GM12878 (cell line): ENCODE measurements at regions not wholly inside any gene's neighbourhood (a gene's known extent, or its start where the extent isn't known, plus 50 kb on each side); places are given as distances from the start of the nearest gene placed in this dataset.

Experiments used
- ATAC-seq: fragments of 200-7000 bp; cut with Tn5 transposase; 3 replicates; pipeline ENCODE4 v1.9.1; 2020; ENCODE audit warnings: mild to moderate bottlenecking, moderate library complexity
- BruUV-seq: library from RNA; stranded (reverse); fragments of 400-500 nt; replicated peaks from 2 replicates; lab custom pipeline; 2021; lab: Mats Ljungman, UMichigan
- CTCF ChIA-PET: fragments of 300-600 bp; sonication (Branson Sonifier 250); formaldehyde crosslinking; extraction: SDS; loops from one replicate; lab custom pipeline; 2021; ENCODE audit warnings: inconsistent platforms; lab: Yijun Ruan, JAX
- POLR2A ChIA-PET: fragments of 350-600 bp; formaldehyde crosslinking; extraction: SDS; loops from one replicate; lab custom pipeline; 2021; ENCODE audit warnings: inconsistent platforms; lab: Charles Lee
- RAD21 ChIA-PET: fragments of 300-600 bp; sonication (Branson Sonifier 250); formaldehyde crosslinking; loops from one replicate; lab custom pipeline; 2023; ENCODE audit warnings: antibody characterized with exemption; ENCODE audit not compliant: unreplicated experiment; lab: Charles Lee
- SMC1A ChIA-PET: fragments of 300-600 bp; sonication (Branson Sonifier 250); formaldehyde crosslinking; loops from one replicate; lab custom pipeline; 2023; ENCODE audit not compliant: unreplicated experiment, uncharacterized antibody; lab: Charles Lee
- DNase-seq: peaks from one replicate; pipeline ENCODE4 v3.0.0-alpha.2; 2011; ENCODE audit warnings: low read depth, low spot score
- FAIRE-seq: peaks from 3 replicates; lab custom pipeline; 2011; peaks lifted over from hg19 to GRCh38; lab: Jason Lieb, UNC
- H2AFZ ChIP-seq: 2 replicates; pipeline ENCODE4 v1.6.0; 2011; ENCODE audit warnings: low read depth, low read length, control low read depth; ENCODE audit not compliant: control insufficient read depth
- H3K27ac ChIP-seq: 2 replicates; pipeline ENCODE4 v1.5.1; 2011; ENCODE audit warnings: control low read depth; ENCODE audit not compliant: control insufficient read depth, insufficient read depth
- H3K27me3 ChIP-seq, 2 experiments: replicated peaks in 1 of 2; 2 replicates each; pipeline versions ENCODE4 v1.6.0 to v1.6.1; 2011; ENCODE audit warnings: low read length in 1 of 2; ENCODE audit not compliant: control insufficient read depth in 2 of 2, insufficient read depth in 2 of 2
- H3K36me3 ChIP-seq, 2 experiments: 2 replicates each; pipeline ENCODE4 v1.5.1; 2011; ENCODE audit warnings: low read length in 1 of 2; ENCODE audit not compliant: control insufficient read depth in 2 of 2, insufficient read depth in 2 of 2
- H3K4me1 ChIP-seq: 2 replicates; pipeline ENCODE4 v1.6.1; 2011; ENCODE audit warnings: mild to moderate bottlenecking, low read length, moderate library complexity, mixed read lengths; ENCODE audit not compliant: control insufficient read depth, insufficient read depth
- H3K4me2 ChIP-seq: 2 replicates; pipeline ENCODE4 v1.6.0; 2011; ENCODE audit warnings: control low read depth; ENCODE audit not compliant: control insufficient read depth, insufficient read depth
- H3K4me3 ChIP-seq: fragments of 200-600 bp; sonication (generic); 2 replicates; pipeline ENCODE4 v1.5.1; 2016
- H3K79me2 ChIP-seq: 2 replicates; pipeline ENCODE4 v1.6.0; 2011; ENCODE audit warnings: low read length; ENCODE audit not compliant: control insufficient read depth, insufficient read depth
- H3K9ac ChIP-seq: 2 replicates; pipeline ENCODE4 v1.8.0; 2011; ENCODE audit warnings: low read length, control low read depth, mixed read lengths; ENCODE audit not compliant: control insufficient read depth, insufficient read depth
- H3K9me3 ChIP-seq: replicated peaks from 3 replicates; pipeline ENCODE4 v1.5.1; 2011; ENCODE audit warnings: mild to moderate bottlenecking, low read length; ENCODE audit not compliant: control insufficient read depth, insufficient read depth
- H4K20me1 ChIP-seq: 2 replicates; pipeline ENCODE4 v1.6.0; 2011; ENCODE audit not compliant: control insufficient read depth, insufficient read depth
- BACH1 ChIP-seq: fragments of 450-650 bp; IDR thresholded peaks from 2 replicates; pipeline ENCODE4 v1.6.1; 2017; ENCODE audit warnings: mild to moderate bottlenecking, borderline replicate concordance
- FOXK2 ChIP-seq: fragments of 450-650 bp; IDR thresholded peaks from 2 replicates; pipeline ENCODE4 v1.6.1; 2017; ENCODE audit warnings: mild to moderate bottlenecking, moderate library complexity
- JUNB ChIP-seq: IDR thresholded peaks from 2 replicates; pipeline ENCODE4 v1.6.1; 2016; ENCODE audit warnings: antibody characterized with exemption, mild to moderate bottlenecking
- JUND ChIP-seq: IDR thresholded peaks from 2 replicates; pipeline ENCODE4 v1.6.1; 2012; ENCODE audit warnings: low read depth, mild to moderate bottlenecking, low read length, improper control_type of control experiment, moderate library complexity
- PKNOX1 ChIP-seq: fragments of 450-650 bp; IDR thresholded peaks from 2 replicates; pipeline ENCODE4 v1.6.1; 2016; ENCODE audit warnings: mild to moderate bottlenecking
- POLR2AphosphoS5 ChIP-seq: IDR thresholded peaks from 2 replicates; pipeline ENCODE4 v1.6.1; 2011; ENCODE audit warnings: mild to moderate bottlenecking, low read length, inconsistent platforms
- RB1 ChIP-seq: fragments of 450-650 bp; formaldehyde crosslinking; IDR thresholded peaks from 2 replicates; pipeline ENCODE4 v1.6.1; 2017; ENCODE audit warnings: mild to moderate bottlenecking, borderline replicate concordance
- SMAD1 ChIP-seq: fragments of 450-650 bp; IDR thresholded peaks from 2 replicates; pipeline ENCODE4 v1.6.1; 2018; ENCODE audit warnings: mild to moderate bottlenecking, low read depth; ENCODE audit not compliant: partially characterized antibody
- SMAD5 ChIP-seq: IDR thresholded peaks from 2 replicates; pipeline ENCODE4 v1.6.1; 2016; ENCODE audit warnings: antibody characterized with exemption, low read depth
- SREBF2 ChIP-seq: IDR thresholded peaks from 2 replicates; pipeline ENCODE4 v1.6.1; 2012; ENCODE audit warnings: mild to moderate bottlenecking, low read length
- TCF3 ChIP-seq: IDR thresholded peaks from 2 replicates; pipeline ENCODE4 v1.6.1; 2012; ENCODE audit warnings: low read depth, mild to moderate bottlenecking, low read length, borderline replicate concordance; ENCODE audit not compliant: insufficient read depth
- TCF7 ChIP-seq: IDR thresholded peaks from 2 replicates; pipeline ENCODE4 v1.6.1; 2014; ENCODE audit warnings: antibody characterized with exemption, borderline replicate concordance
- YBX1 ChIP-seq: fragments of 450-650 bp; IDR thresholded peaks from 2 replicates; pipeline ENCODE4 v1.6.1; 2016; ENCODE audit warnings: antibody characterized with exemption
- ZZZ3 ChIP-seq: IDR thresholded peaks from 2 replicates; pipeline ENCODE4 v1.6.1; 2011; ENCODE audit warnings: low read depth; ENCODE audit not compliant: control insufficient read depth, insufficient read length
- WGBS: methylation state at CpG from one replicate; pipeline ENCODE4 v1.1.6; 2016; ENCODE audit warnings: low lambda C conversion rate; ENCODE audit not compliant: insufficient replicate concordance, insufficient coverage; ENCODE audit errors: missing lambda C conversion rate; 5-methylcytosine and 5-hydroxymethylcytosine counted together
- in situ Hi-C: fragments of 300-500 bp; cut with MboI; formaldehyde crosslinking; loops from 9 replicates; pipeline ENCODE4 v1.14.3; 2018; ENCODE audit warnings: mixed read lengths
- intact Hi-C: fragments of 100-400 bp; cut with micrococcal nuclease; formaldehyde crosslinking; loops from one replicate; pipeline ENCODE4 v1.14.2; 2022; ENCODE audit not compliant: unreplicated experiment

- ChIA-PET POLR2A (no interaction called here), CTCF (no interaction called here), SMC1A (no interaction called here), RAD21 (no interaction called here)
- H3K79me2 ChIP-seq, result no peaks in the 10 kb centered on the region
- no peaks in the 10 kb centered on the region for H3K9me3 ChIP-seq
- 7% methylated on average over 4 of the region's 4 CpGs for WGBS
- H3K4me2 ChIP-seq, result no peak overlapping the region
- DNase-seq (no peak), FAIRE-seq (no peak), ATAC-seq (no peak)
- in situ Hi-C loops, result no loop called here
- TF ChIP-seq ZZZ3, result no peak
- no peak for TF ChIP-seq SREBF2
- no peak for TF ChIP-seq JUNB
- no peak for TF ChIP-seq FOXK2
- TF ChIP-seq BACH1, result no peak
- TF ChIP-seq SMAD1, result no peak
- TF ChIP-seq SMAD5, result no peak
- TF ChIP-seq RB1, result no peak
- no peak for TF ChIP-seq PKNOX1
- TF ChIP-seq JUND, result no peak
- TF ChIP-seq TCF7, result no peak
- TF ChIP-seq YBX1, result no peak
- TF ChIP-seq POLR2AphosphoS5, result no peak
- TF ChIP-seq TCF3, result no peak
- H3K4me3 ChIP-seq, result no peak overlapping the region
- no peaks in the 10 kb centered on the region for H3K4me1 ChIP-seq
- no TSS peak for BruUV-seq
- H2AFZ ChIP-seq, result no peak overlapping the region
- H3K9ac ChIP-seq, result no peak overlapping the region
- H4K20me1 ChIP-seq, result no peaks in the 10 kb centered on the region
- no peaks in the 10 kb centered on the region for H3K36me3 ChIP-seq
- H3K27ac ChIP-seq, result no peak overlapping the region
- intact Hi-C loops, result no loop called here
- H3K27me3 ChIP-seq, result no peaks in the 10 kb centered on the region
Measured at GRCh38 chr9:85117831-85118230, 448.3 kb downstream of the NTRK2 start.
